ENCODE measurements at regions not wholly inside any gene's neighbourhood (a gene's known extent, or its start where the extent isn't known, plus 50 kb on each side); places are given as distances from the start of the nearest gene placed in this dataset.

- no peak for TF ChIP-seq CTCF (conservative IDR thresholded peaks at IDR 0.05; ENCODE audit: low read depth, low read length)
- no peak for TF ChIP-seq EZH2 (IDR thresholded peaks at IDR 0.05; ENCODE audit: borderline replicate concordance, low read depth, low read length, poor library complexity, severe bottlenecking)
Observed at GRCh38 chr2:67686254-67686653, 289.1 kb downstream of the ETAA1 start.
